Astrocyte of the spinal cord (primary cell): ENCODE measurements at regions not wholly inside any gene's neighbourhood (a gene's known extent, or its start where the extent isn't known, plus 50 kb on each side); places are given as distances from the start of the nearest gene placed in this dataset.

Experiments
- DNase-seq: peaks from one replicate; pipeline ENCODE4 v3.0.0; 2011; ENCODE audit warnings: low read depth, low spot score
- H3K4me3 ChIP-seq: 2 replicates; pipeline ENCODE4 v1.5.1; 2011; ENCODE audit warnings: low read depth, mild to moderate bottlenecking, low read length, moderate library complexity
- in situ Hi-C: cut with HindIII; loops from 2 replicates; pipeline ENCODE4 v1.10.0; 2017; ENCODE audit warnings: low sequenced_read_pairs
- TF ChIP-seq, protein P1 (sequence below): IDR thresholded peaks from 2 replicates; pipeline ENCODE4 v1.5.1; 2012; ENCODE audit warnings: low read depth, mild to moderate bottlenecking, low read length, inconsistent platforms

DNA sequence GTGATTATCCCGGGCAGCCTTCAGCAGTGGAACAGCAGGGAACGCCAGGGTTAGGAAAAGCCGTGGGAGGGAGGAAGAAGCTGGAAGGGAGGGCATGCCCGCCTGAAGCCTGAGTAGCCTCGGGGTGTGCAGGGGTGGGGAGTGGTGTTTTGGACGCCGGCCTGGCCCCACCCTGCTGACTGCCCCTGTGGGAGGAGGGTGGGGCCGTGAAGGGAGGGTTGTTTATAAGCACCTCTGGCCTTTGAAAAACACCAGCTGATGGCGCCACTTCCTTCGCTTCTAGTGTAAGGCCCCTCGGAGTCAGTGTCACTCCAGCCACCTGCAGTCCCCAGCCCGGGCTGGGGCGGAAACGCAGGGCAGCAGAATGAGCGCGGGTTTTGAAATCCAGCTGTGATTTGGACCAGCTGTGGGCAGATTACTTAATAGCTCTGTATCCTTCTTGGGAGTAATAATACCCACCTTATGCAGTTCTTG is 52.8 kb upstream of the BMP6 start:
- in situ Hi-C loops: no loop called here
- no peak overlapping the region for H3K4me3 ChIP-seq
- TF ChIP-seq, protein P1, sequence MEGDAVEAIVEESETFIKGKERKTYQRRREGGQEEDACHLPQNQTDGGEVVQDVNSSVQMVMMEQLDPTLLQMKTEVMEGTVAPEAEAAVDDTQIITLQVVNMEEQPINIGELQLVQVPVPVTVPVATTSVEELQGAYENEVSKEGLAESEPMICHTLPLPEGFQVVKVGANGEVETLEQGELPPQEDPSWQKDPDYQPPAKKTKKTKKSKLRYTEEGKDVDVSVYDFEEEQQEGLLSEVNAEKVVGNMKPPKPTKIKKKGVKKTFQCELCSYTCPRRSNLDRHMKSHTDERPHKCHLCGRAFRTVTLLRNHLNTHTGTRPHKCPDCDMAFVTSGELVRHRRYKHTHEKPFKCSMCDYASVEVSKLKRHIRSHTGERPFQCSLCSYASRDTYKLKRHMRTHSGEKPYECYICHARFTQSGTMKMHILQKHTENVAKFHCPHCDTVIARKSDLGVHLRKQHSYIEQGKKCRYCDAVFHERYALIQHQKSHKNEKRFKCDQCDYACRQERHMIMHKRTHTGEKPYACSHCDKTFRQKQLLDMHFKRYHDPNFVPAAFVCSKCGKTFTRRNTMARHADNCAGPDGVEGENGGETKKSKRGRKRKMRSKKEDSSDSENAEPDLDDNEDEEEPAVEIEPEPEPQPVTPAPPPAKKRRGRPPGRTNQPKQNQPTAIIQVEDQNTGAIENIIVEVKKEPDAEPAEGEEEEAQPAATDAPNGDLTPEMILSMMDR: no peak
- DNase-seq: peak; percentile 8

DNA sequence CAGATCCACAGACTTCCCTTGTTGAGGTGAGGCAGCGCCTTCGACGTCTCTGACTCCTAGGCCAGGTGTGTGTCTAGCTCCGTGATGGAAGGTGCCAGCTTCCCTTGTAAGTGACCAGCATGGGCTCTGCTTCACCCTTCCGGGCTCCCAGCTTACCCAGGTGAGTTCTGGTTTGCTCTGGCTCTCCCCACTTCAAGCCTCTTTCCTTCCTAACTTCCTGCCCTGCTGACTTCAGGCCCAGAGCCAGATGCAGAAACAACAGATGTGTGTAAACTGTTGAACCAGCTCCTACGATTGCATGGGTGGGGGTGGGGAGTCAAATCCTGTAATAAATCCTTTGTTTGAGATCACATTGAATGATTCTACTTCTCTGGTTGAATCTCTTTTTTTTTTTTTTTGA is 51.6 kb upstream of the BMP6 start:
- TF ChIP-seq, protein P1: no peak
- no peak overlapping the region for H3K4me3 ChIP-seq
- in situ Hi-C loops: no loop called here
- DNase-seq: no peak

DNA sequence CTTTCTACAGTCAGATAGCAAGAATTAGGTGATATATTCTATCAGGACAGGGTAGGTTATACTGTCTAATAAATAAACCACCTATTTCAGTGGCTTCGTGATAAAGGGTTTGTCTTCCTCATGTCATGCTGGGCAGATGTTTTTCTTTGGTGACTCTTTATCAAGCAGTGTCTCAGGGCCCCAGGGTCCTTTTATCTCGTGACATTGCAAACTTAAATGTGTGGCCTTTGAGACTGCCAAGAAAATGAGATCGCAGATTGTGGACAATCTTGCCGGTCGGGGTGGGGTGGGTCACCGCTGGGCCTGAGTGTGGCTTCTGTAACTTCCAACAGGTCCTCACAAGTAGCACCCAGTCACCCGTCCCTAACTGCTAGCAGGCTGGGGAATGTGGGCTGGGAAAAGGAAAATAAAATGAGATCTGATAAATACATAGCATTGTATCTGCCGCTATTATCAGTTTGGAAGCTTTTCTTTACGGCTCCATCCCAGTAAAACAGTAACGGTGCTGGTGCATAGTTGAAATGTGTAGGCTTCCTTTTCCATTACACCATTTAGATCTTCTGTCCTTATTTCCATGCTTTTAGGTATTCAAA is 50.5 kb upstream of the BMP6 start:
- in situ Hi-C loops: no loop called here
- TF ChIP-seq, protein P1: no peak
- no peak overlapping the region for H3K4me3 ChIP-seq
- no peak for DNase-seq
